Gastroesophageal sphincter (tissue), 4 donors: ENCODE measurements at regions not wholly inside any gene's neighbourhood (a gene's known extent, or its start where the extent isn't known, plus 50 kb on each side); places are given as distances from the start of the nearest gene placed in this dataset.

Experiments used
- ATAC-seq: fragments of 150-250 bp; one replicate; pipeline ENCODE4 v1.9.1; 2016; ENCODE audit warnings: mild to moderate bottlenecking, moderate library complexity
- H3K27ac ChIP-seq, 4 donors: fragments of 200-600 bp; sonication (generic) in 3 of 4; 1 replicate in 3 of 4; 2 replicates in 1 of 4; pipeline ENCODE4 v1.5.1; 2016 to 2019
- H3K27me3 ChIP-seq: fragments of 200-600 bp; sonication (generic); one replicate; pipeline ENCODE4 v1.5.1; 2019
- H3K36me3 ChIP-seq, 2 donors: fragments of 200-600 bp; sonication (generic); one replicate each; pipeline ENCODE4 v1.5.1; 2019; ENCODE audit warnings: control low read depth in 1 of 2
- H3K4me1 ChIP-seq, 3 donors: fragments of 200-600 bp; sonication (generic); 1 replicate in 2 of 3; 2 replicates in 1 of 3; pipeline ENCODE4 v1.5.1; 2016 to 2019; ENCODE audit warnings: control low read depth in 2 of 3
- H3K4me3 ChIP-seq, 2 donors: fragments of 200-600 bp; sonication (generic); one replicate each; pipeline ENCODE4 v1.5.1; 2019; ENCODE audit warnings: mild to moderate bottlenecking in 1 of 2, moderate library complexity in 1 of 2
- H3K9me3 ChIP-seq, 3 donors: fragments of 200-600 bp; sonication (generic); one replicate each; pipeline ENCODE4 v1.5.1; 2017 to 2019; ENCODE audit warnings: control low read depth in 2 of 3
- CTCF ChIP-seq, 4 experiments: fragments of 200-600 bp in 2 of 4; fragments of 450-650 bp in 2 of 4; sonication (generic) in 1 of 4; IDR thresholded peaks; one replicate each; pipeline ENCODE4 v1.5.1; 2017 to 2019; ENCODE audit warnings: antibody characterized with exemption in 4 of 4, mild to moderate bottlenecking in 2 of 4, moderate library complexity in 2 of 4
- EP300 ChIP-seq: sonication (generic); formaldehyde crosslinking; IDR thresholded peaks from one replicate; pipeline ENCODE4 v1.6.1; 2017; ENCODE audit warnings: antibody characterized with exemption, mild to moderate bottlenecking
- POLR2A ChIP-seq, 2 donors: fragments of 450-650 bp; IDR thresholded peaks; one replicate each; pipeline ENCODE4 v1.6.1; 2017; ENCODE audit warnings: antibody characterized with exemption in 2 of 2, mild to moderate bottlenecking in 2 of 2, moderate library complexity in 1 of 2
- POLR2AphosphoS5 ChIP-seq: sonication (generic); formaldehyde crosslinking; IDR thresholded peaks from one replicate; pipeline ENCODE4 v1.6.1; 2017; ENCODE audit warnings: antibody characterized with exemption
- WGBS, 2 donors: methylation state at CpG; one replicate each; pipeline ENCODE4 v1.1.5; 2018; ENCODE audit warnings: low coverage in 1 of 2; 5-methylcytosine and 5-hydroxymethylcytosine counted together

- WGBS, 2 donors: 39 to 62% methylated on average over 5 to 7 of the region's 7 CpGs
- ATAC-seq: no peak
- TF ChIP-seq CTCF (IDR thresholded peaks at IDR 0.05): no peak
- no peak for TF ChIP-seq POLR2A (IDR thresholded peaks at IDR 0.05)
- no peak for TF ChIP-seq EP300
- TF ChIP-seq POLR2AphosphoS5: no peak
- H3K9me3 ChIP-seq: no peaks in the 10 kb centered on the region
- H3K36me3 ChIP-seq: no peaks in the 10 kb centered on the region
- peak overlapping the region in 3 of 4 donors; percentile 44 to 58 (median 53) for H3K27ac ChIP-seq
- peaks cover 0 to 21% (median 0%) of the 10 kb centered on the region in 3 donors for H3K4me1 ChIP-seq
- no peaks in the 10 kb centered on the region for H3K27me3 ChIP-seq
- no peak overlapping the region for H3K4me3 ChIP-seq
Observed at GRCh38 chr17:12521416-12521815, 144.3 kb upstream of the MYOCD start.

GRCh38 chr17:12522336-12522735 is 143.4 kb upstream of the MYOCD start:
- TF ChIP-seq POLR2AphosphoS5 (no peak), CTCF (IDR thresholded peaks at IDR 0.05) (no peak), EP300 (no peak), POLR2A (IDR thresholded peaks at IDR 0.05) (no peak)
- Histone ChIP-seq H3K4me3 (no peak overlapping the region), H3K27me3 (no peaks in the 10 kb centered on the region), H3K36me3 (no peaks in the 10 kb centered on the region), H3K9me3 (no peaks in the 10 kb centered on the region), H3K27ac (peak overlapping the region in 2 of 4 donors; percentile 5 to 39), H3K4me1 (peaks cover 0 to 21% (median 0%) of the 10 kb centered on the region in 3 donors)
- 81 to 85% methylated on average over 5 to 7 of the region's 7 CpGs for WGBS, 2 donors
- no peak for ATAC-seq

- Histone ChIP-seq H3K4me1 (peaks cover 0 to 21% (median 0%) of the 10 kb centered on the region in 3 donors), H3K27ac (peak overlapping the region in 2 of 4 donors; percentile 5 to 39), H3K36me3 (no peaks in the 10 kb centered on the region), H3K9me3 (no peaks in the 10 kb centered on the region), H3K4me3 (no peak overlapping the region), H3K27me3 (no peaks in the 10 kb centered on the region)
- no peak for ATAC-seq
- TF ChIP-seq POLR2A (IDR thresholded peaks at IDR 0.05) (no peak), POLR2AphosphoS5 (no peak), CTCF (IDR thresholded peaks at IDR 0.05) (no peak), EP300 (no peak)
- 4 to 5% methylated on average over 5 to 6 of the region's 6 CpGs for WGBS, 2 donors
Observed at GRCh38 chr17:12522743-12523183, 142.9 kb upstream of the MYOCD start.

GRCh38 chr17:12523244-12523643 is 142.4 kb upstream of the MYOCD start:
- TF ChIP-seq CTCF (IDR thresholded peaks at IDR 0.05): no peak
- no peak for TF ChIP-seq POLR2A (IDR thresholded peaks at IDR 0.05)
- no peak for TF ChIP-seq EP300
- TF ChIP-seq POLR2AphosphoS5: no peak
- no peak for ATAC-seq
- Histone ChIP-seq H3K4me1 (peaks cover 0 to 21% (median 0%) of the 10 kb centered on the region in 3 donors), H3K9me3 (no peaks in the 10 kb centered on the region), H3K27ac (peak overlapping the region in 2 of 4 donors; percentile 5 to 39), H3K27me3 (no peaks in the 10 kb centered on the region), H3K36me3 (no peaks in the 10 kb centered on the region), H3K4me3 (no peak overlapping the region)
- 74 to 81% methylated on average over 3 of the region's 5 CpGs for WGBS, 2 donors

- Histone ChIP-seq H3K27ac (no peak overlapping the region), H3K27me3 (no peaks in the 10 kb centered on the region), H3K4me3 (no peak overlapping the region), H3K36me3 (no peaks in the 10 kb centered on the region), H3K4me1 (peaks cover 0 to 4% (median 0%) of the 10 kb centered on the region in 3 donors), H3K9me3 (no peaks in the 10 kb centered on the region)
- ATAC-seq: no peak
- 93 to 100% methylated on average over 2 to 3 of the region's 3 CpGs for WGBS, 2 donors
- TF ChIP-seq POLR2A (IDR thresholded peaks at IDR 0.05) (no peak), EP300 (no peak), POLR2AphosphoS5 (no peak), CTCF (IDR thresholded peaks at IDR 0.05) (no peak)
Observed at GRCh38 chr17:12528036-12528435, 137.7 kb upstream of the MYOCD start.
